OCI-LY3 (cell line): ENCODE measurements at regions not wholly inside any gene's neighbourhood (a gene's known extent, or its start where the extent isn't known, plus 50 kb on each side); places are given as distances from the start of the nearest gene placed in this dataset.

ENCODE experiments used
- H2AFZ ChIP-seq: fragments of 200-600, 300-600 bp; shearing (Covaris generic); 2 replicates; pipeline ENCODE4 v1.6.0; 2014; ENCODE audit warnings: antibody characterized with exemption, low read depth, low read length
- H3K27ac ChIP-seq: fragments of 200-600, 300-600 bp; sonication (generic); 2 replicates; pipeline ENCODE4 v1.5.1; 2014; ENCODE audit warnings: mild to moderate bottlenecking, low read length, moderate library complexity, mixed read lengths
- H3K27me3 ChIP-seq: fragments of 200-600, 300-600 bp; sonication (generic); 2 replicates; pipeline ENCODE4 v1.6.1; 2014; ENCODE audit warnings: low read depth, low read length, mixed read lengths
- H3K36me3 ChIP-seq: fragments of 200-600, 300-600 bp; sonication (generic); replicated peaks from 2 replicates; pipeline ENCODE3; 2014; ENCODE audit warnings: low read depth, low read length, mixed read lengths
- H3K4me1 ChIP-seq: fragments of 300-600, 200-600 bp; sonication (generic); 2 replicates; pipeline ENCODE4 v1.6.1; 2014; ENCODE audit warnings: low read length, mixed read lengths
- H3K4me2 ChIP-seq: fragments of 200-600, 300-600 bp; sonication (generic); 2 replicates; pipeline ENCODE4 v1.6.1; 2014; ENCODE audit warnings: low read length, mixed read lengths
- H3K4me3 ChIP-seq: fragments of 300-600, 200-600 bp; sonication (generic); 2 replicates; pipeline ENCODE4 v1.5.1; 2014; ENCODE audit warnings: antibody characterized with exemption, mild to moderate bottlenecking, low read length, moderate library complexity
- H3K79me2 ChIP-seq: fragments of 300-600, 200-600 bp; shearing (Covaris generic); 2 replicates; pipeline ENCODE4 v1.6.1; 2014; ENCODE audit warnings: mild to moderate bottlenecking, low read length, mixed read lengths
- H3K9ac ChIP-seq: fragments of 300-600, 200-600 bp; shearing (Covaris generic); 2 replicates; pipeline ENCODE4 v1.6.0; 2014; ENCODE audit warnings: mild to moderate bottlenecking, low read length, moderate library complexity
- H3K9me3 ChIP-seq: fragments of 200-600, 300-600 bp; shearing (Covaris generic); 2 replicates; pipeline ENCODE4 v1.6.1; 2014; ENCODE audit warnings: low read length, mixed read lengths; ENCODE audit not compliant: insufficient read depth
- H4K20me1 ChIP-seq: fragments of 200-600, 300-600 bp; sonication (generic); 2 replicates; pipeline ENCODE4 v1.6.1; 2016; ENCODE audit warnings: low read length, mixed read lengths; ENCODE audit not compliant: insufficient read depth
- EZH2phosphoT487 ChIP-seq: fragments of 200-600 bp; shearing (Covaris generic); IDR thresholded peaks from 2 replicates; pipeline ENCODE4 v1.6.1; 2018; ENCODE audit warnings: antibody characterized with exemption, mixed run types, low read depth
- TF ChIP-seq, protein P1 (sequence below): fragments of 200-600, 300-600 bp; sonication (generic); IDR thresholded peaks from 2 replicates; pipeline ENCODE4 v1.5.1; 2014; ENCODE audit warnings: antibody characterized with exemption, low read length, low read depth

- no peak overlapping the region for H3K27ac ChIP-seq
- no peak overlapping the region for H2AFZ ChIP-seq
- H3K4me1 ChIP-seq, result peaks cover 13% of the 10 kb centered on the region
- TF ChIP-seq, protein P1, sequence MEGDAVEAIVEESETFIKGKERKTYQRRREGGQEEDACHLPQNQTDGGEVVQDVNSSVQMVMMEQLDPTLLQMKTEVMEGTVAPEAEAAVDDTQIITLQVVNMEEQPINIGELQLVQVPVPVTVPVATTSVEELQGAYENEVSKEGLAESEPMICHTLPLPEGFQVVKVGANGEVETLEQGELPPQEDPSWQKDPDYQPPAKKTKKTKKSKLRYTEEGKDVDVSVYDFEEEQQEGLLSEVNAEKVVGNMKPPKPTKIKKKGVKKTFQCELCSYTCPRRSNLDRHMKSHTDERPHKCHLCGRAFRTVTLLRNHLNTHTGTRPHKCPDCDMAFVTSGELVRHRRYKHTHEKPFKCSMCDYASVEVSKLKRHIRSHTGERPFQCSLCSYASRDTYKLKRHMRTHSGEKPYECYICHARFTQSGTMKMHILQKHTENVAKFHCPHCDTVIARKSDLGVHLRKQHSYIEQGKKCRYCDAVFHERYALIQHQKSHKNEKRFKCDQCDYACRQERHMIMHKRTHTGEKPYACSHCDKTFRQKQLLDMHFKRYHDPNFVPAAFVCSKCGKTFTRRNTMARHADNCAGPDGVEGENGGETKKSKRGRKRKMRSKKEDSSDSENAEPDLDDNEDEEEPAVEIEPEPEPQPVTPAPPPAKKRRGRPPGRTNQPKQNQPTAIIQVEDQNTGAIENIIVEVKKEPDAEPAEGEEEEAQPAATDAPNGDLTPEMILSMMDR, result no peak
- no peak for TF ChIP-seq EZH2phosphoT487
- peak overlapping the region; percentile 48 for H3K4me2 ChIP-seq
- H3K79me2 ChIP-seq, result no peaks in the 10 kb centered on the region
- no peaks in the 10 kb centered on the region for H3K36me3 ChIP-seq
- no peaks in the 10 kb centered on the region for H3K9me3 ChIP-seq
- no peaks in the 10 kb centered on the region for H3K27me3 ChIP-seq
- H3K4me3 ChIP-seq, result no peak overlapping the region
- no peaks in the 10 kb centered on the region for H4K20me1 ChIP-seq
- no peak overlapping the region for H3K9ac ChIP-seq
Measured at GRCh38 chr10:81130014-81130413, 592.3 kb downstream of the SH2D4B start.

- H2AFZ ChIP-seq, result peak overlapping the region; percentile 74
- H3K79me2 ChIP-seq, result no peaks in the 10 kb centered on the region
- no peaks in the 10 kb centered on the region for H3K9me3 ChIP-seq
- peak overlapping the region; percentile 55 for H3K9ac ChIP-seq
- H3K4me2 ChIP-seq, result peak overlapping the region; percentile 49
- TF ChIP-seq, protein P1, result no peak
- no peak for TF ChIP-seq EZH2phosphoT487
- no peaks in the 10 kb centered on the region for H4K20me1 ChIP-seq
- no peak overlapping the region for H3K4me3 ChIP-seq
- H3K27me3 ChIP-seq, result no peaks in the 10 kb centered on the region
- peak overlapping the region; percentile 87 for H3K27ac ChIP-seq
- peaks cover 23% of the 10 kb centered on the region for H3K4me1 ChIP-seq
- H3K36me3 ChIP-seq, result no peaks in the 10 kb centered on the region
Measured at GRCh38 chr10:81135851-81136250, 598.1 kb downstream of the SH2D4B start.

GRCh38 chr10:81136261-81136660 lies 598.6 kb downstream of the SH2D4B start:
- H3K27ac ChIP-seq, result peak overlapping the region; percentile 87
- no peaks in the 10 kb centered on the region for H3K79me2 ChIP-seq
- peak overlapping the region; percentile 74 for H2AFZ ChIP-seq
- no peaks in the 10 kb centered on the region for H3K9me3 ChIP-seq
- no peak overlapping the region for H3K4me3 ChIP-seq
- no peaks in the 10 kb centered on the region for H3K36me3 ChIP-seq
- peaks cover 23% of the 10 kb centered on the region for H3K4me1 ChIP-seq
- H4K20me1 ChIP-seq, result no peaks in the 10 kb centered on the region
- H3K27me3 ChIP-seq, result no peaks in the 10 kb centered on the region
- peak overlapping the region; percentile 49 for H3K4me2 ChIP-seq
- TF ChIP-seq, protein P1, result no peak
- TF ChIP-seq EZH2phosphoT487, result no peak
- peak overlapping the region; percentile 55 for H3K9ac ChIP-seq

- Histone ChIP-seq H3K4me2 (no peak overlapping the region), H3K9ac (no peak overlapping the region), H4K20me1 (no peaks in the 10 kb centered on the region), H3K27ac (no peak overlapping the region), H2AFZ (no peak overlapping the region), H3K27me3 (no peaks in the 10 kb centered on the region), H3K9me3 (no peaks in the 10 kb centered on the region), H3K4me1 (no peaks in the 10 kb centered on the region), H3K4me3 (no peak overlapping the region), H3K36me3 (no peaks in the 10 kb centered on the region), H3K79me2 (no peaks in the 10 kb centered on the region)
- TF ChIP-seq EZH2phosphoT487, result no peak
- TF ChIP-seq, protein P1, result no peak
Measured at GRCh38 chr10:81145975-81146374, 608.3 kb downstream of the SH2D4B start.
